Neural progenitor cell (in vitro differentiated cells): ENCODE measurements at regions not wholly inside any gene's neighbourhood (a gene's known extent, or its start where the extent isn't known, plus 50 kb on each side); places are given as distances from the start of the nearest gene placed in this dataset.

Experiments
- EZH2 ChIP-seq: fragments of 200-600 bp; sonication (generic); IDR thresholded peaks from 2 replicates; pipeline ENCODE4 v1.6.1; 2017; ENCODE audit warnings: antibody characterized with exemption, mild to moderate bottlenecking, moderate library complexity
- EZH2phosphoT487 ChIP-seq: fragments of 200-600 bp; sonication (generic); IDR thresholded peaks from 2 replicates; pipeline ENCODE4 v1.6.1; 2017; ENCODE audit warnings: antibody characterized with exemption
- TF ChIP-seq, protein P1 (sequence below): fragments of 200-600 bp; sonication (generic); IDR thresholded peaks from 2 replicates; pipeline ENCODE4 v1.5.1; 2017; ENCODE audit warnings: antibody characterized with exemption, mild to moderate bottlenecking

DNA sequence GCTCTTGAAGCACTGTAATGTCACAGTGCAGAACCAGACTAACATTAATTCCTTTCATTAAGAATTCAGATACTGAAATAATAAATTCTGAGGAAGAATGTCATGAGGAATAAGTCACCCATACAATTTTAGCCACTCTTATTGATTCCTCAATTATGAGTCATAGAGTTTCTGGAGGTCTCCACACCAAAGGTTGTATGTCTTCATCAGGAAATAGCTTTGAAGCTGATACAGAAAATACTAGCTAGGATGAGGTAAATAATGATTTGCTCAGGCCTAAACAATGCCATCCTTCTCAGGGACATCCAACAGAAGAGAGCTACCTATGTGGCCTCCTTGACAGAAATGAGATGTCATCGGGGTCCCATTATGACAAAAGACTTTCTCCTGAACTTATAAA is 238.8 kb downstream of the OR13H1 start:
- TF ChIP-seq EZH2 (no peak), EZH2phosphoT487 (no peak)
- TF ChIP-seq, protein P1, sequence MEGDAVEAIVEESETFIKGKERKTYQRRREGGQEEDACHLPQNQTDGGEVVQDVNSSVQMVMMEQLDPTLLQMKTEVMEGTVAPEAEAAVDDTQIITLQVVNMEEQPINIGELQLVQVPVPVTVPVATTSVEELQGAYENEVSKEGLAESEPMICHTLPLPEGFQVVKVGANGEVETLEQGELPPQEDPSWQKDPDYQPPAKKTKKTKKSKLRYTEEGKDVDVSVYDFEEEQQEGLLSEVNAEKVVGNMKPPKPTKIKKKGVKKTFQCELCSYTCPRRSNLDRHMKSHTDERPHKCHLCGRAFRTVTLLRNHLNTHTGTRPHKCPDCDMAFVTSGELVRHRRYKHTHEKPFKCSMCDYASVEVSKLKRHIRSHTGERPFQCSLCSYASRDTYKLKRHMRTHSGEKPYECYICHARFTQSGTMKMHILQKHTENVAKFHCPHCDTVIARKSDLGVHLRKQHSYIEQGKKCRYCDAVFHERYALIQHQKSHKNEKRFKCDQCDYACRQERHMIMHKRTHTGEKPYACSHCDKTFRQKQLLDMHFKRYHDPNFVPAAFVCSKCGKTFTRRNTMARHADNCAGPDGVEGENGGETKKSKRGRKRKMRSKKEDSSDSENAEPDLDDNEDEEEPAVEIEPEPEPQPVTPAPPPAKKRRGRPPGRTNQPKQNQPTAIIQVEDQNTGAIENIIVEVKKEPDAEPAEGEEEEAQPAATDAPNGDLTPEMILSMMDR = no peak
